Esophagus muscularis mucosa (tissue), 4 donors: ENCODE measurements at regions not wholly inside any gene's neighbourhood (a gene's known extent, or its start where the extent isn't known, plus 50 kb on each side); places are given as distances from the start of the nearest gene placed in this dataset.

ENCODE experiments used
- DNase-seq: peaks from one replicate; pipeline ENCODE4 v3.0.0-alpha.2; 2017; ENCODE audit errors: extremely low spot score
- H3K27ac ChIP-seq, 4 donors: fragments of 200-600 bp; sonication (generic); replicated peaks in 1 of 4; 1 replicate in 3 of 4; 2 replicates in 1 of 4; pipeline ENCODE4 v1.5.1; 2016 to 2019; ENCODE audit warnings: mild to moderate bottlenecking in 1 of 4
- H3K27me3 ChIP-seq, 4 donors: fragments of 200-600 bp; sonication (generic); one replicate each; pipeline versions ENCODE4 v1.5.1 to v1.6.0; 2016 to 2019
- H3K36me3 ChIP-seq, 4 donors: fragments of 200-600 bp; sonication (generic); one replicate each; pipeline ENCODE4 v1.5.1; 2016 to 2019
- H3K4me1 ChIP-seq, 4 donors: fragments of 200-600 bp; sonication (generic); one replicate each; pipeline ENCODE4 v1.5.1; 2016 to 2019
- H3K4me3 ChIP-seq, 4 donors: fragments of 200-600 bp; sonication (generic); 1 replicate in 2 of 4; 2 replicates in 2 of 4; pipeline ENCODE4 v1.5.1; 2016 to 2019; ENCODE audit warnings: mild to moderate bottlenecking in 4 of 4, moderate library complexity in 1 of 4
- H3K9me3 ChIP-seq, 4 donors: fragments of 200-600 bp; sonication (generic); 1 replicate in 3 of 4; 2 replicates in 1 of 4; pipeline ENCODE4 v1.5.1; 2016 to 2019
- CTCF ChIP-seq, 3 experiments: fragments of 200-600 bp in 2 of 3; fragments of 450-650 bp in 1 of 3; sonication (generic) in 2 of 3; IDR thresholded peaks; one replicate each; pipeline ENCODE4 v1.5.1; 2017 to 2019; ENCODE audit warnings: antibody characterized with exemption in 3 of 3, mild to moderate bottlenecking in 2 of 3, moderate library complexity in 1 of 3
- EP300 ChIP-seq: sonication (generic); formaldehyde crosslinking; IDR thresholded peaks from one replicate; pipeline ENCODE4 v1.6.1; 2017; ENCODE audit warnings: antibody characterized with exemption
- POLR2A ChIP-seq: fragments of 450-650 bp; IDR thresholded peaks from one replicate; pipeline ENCODE4 v1.6.1; 2017; ENCODE audit warnings: antibody characterized with exemption, moderate library complexity, mild to moderate bottlenecking, low read depth
- POLR2AphosphoS5 ChIP-seq, 2 donors: sonication (generic); formaldehyde crosslinking; IDR thresholded peaks; one replicate each; pipeline ENCODE4 v1.6.1; 2017; ENCODE audit warnings: antibody characterized with exemption in 2 of 2
- WGBS: methylation state at CpG from one replicate; pipeline ENCODE4 v1.1.5; 2018; 5-methylcytosine and 5-hydroxymethylcytosine counted together
- intact Hi-C: fragments of 100-400 bp; cut with DNase I; formaldehyde crosslinking; loops from one replicate; pipeline ENCODE4 v1.15.1; 2023

- intact Hi-C loops = no loop called here
- Histone ChIP-seq H3K27ac (no peak overlapping the region), H3K27me3 (peaks cover 0 to 17% (median 0%) of the 10 kb centered on the region in 4 donors), H3K9me3 (no peaks in the 10 kb centered on the region), H3K4me1 (no peaks in the 10 kb centered on the region), H3K36me3 (no peaks in the 10 kb centered on the region), H3K4me3 (no peak overlapping the region)
- no peak for TF ChIP-seq POLR2AphosphoS5 (IDR thresholded peaks at IDR 0.05)
- TF ChIP-seq EP300 = no peak
- no peak for TF ChIP-seq POLR2A
- TF ChIP-seq CTCF (IDR thresholded peaks at IDR 0.05) = no peak
- WGBS = 67% methylated on average over 3 of the region's 4 CpGs
- DNase-seq = no peak
Measured at GRCh38 chr20:24768201-24768636, 180.8 kb upstream of the CST7 start.

GRCh38 chr20:24768713-24769601 is 180.1 kb upstream of the CST7 start:
- Histone ChIP-seq H3K4me1 (no peaks in the 10 kb centered on the region), H3K36me3 (no peaks in the 10 kb centered on the region), H3K27ac (no peak overlapping the region), H3K27me3 (peaks cover 0 to 15% (median 0%) of the 10 kb centered on the region in 4 donors), H3K4me3 (no peak overlapping the region), H3K9me3 (no peaks in the 10 kb centered on the region)
- no peak for DNase-seq
- WGBS = 79% methylated on average over 10 of the region's 10 CpGs
- intact Hi-C loops = no loop called here
- TF ChIP-seq POLR2A (no peak), CTCF (IDR thresholded peaks at IDR 0.05) (no peak), EP300 (no peak), POLR2AphosphoS5 (IDR thresholded peaks at IDR 0.05) (no peak)

- 92% methylated on average over 11 of the region's 18 CpGs for WGBS
- Histone ChIP-seq H3K9me3 (no peaks in the 10 kb centered on the region), H3K4me3 (no peak overlapping the region), H3K27ac (no peak overlapping the region), H3K36me3 (no peaks in the 10 kb centered on the region), H3K4me1 (no peaks in the 10 kb centered on the region), H3K27me3 (peaks cover 0 to 9% (median 0%) of the 10 kb centered on the region in 4 donors)
- intact Hi-C loops = no loop called here
- DNase-seq = no peak
- no peak for TF ChIP-seq CTCF (IDR thresholded peaks at IDR 0.05)
- no peak for TF ChIP-seq EP300
- TF ChIP-seq POLR2A = no peak
- TF ChIP-seq POLR2AphosphoS5 (IDR thresholded peaks at IDR 0.05) = no peak
Measured at GRCh38 chr20:24769878-24770627, 179.0 kb upstream of the CST7 start.

- WGBS = 88% methylated on average over 12 of the region's 17 CpGs
Measured at GRCh38 chr20:24770628-24771541, 178.2 kb upstream of the CST7 start.

More at GRCh38 chr20:24770628-24771541, 178.2 kb upstream of the CST7 start:
- Histone ChIP-seq H3K4me1 (no peaks in the 10 kb centered on the region), H3K4me3 (no peak overlapping the region), H3K9me3 (no peaks in the 10 kb centered on the region), H3K27me3 (peaks cover 0 to 9% (median 0%) of the 10 kb centered on the region in 4 donors), H3K36me3 (no peaks in the 10 kb centered on the region), H3K27ac (no peak overlapping the region)
- no peak for TF ChIP-seq POLR2AphosphoS5 (IDR thresholded peaks at IDR 0.05)
- TF ChIP-seq CTCF (IDR thresholded peaks at IDR 0.05) = no peak
- TF ChIP-seq EP300 = no peak
- TF ChIP-seq POLR2A = no peak
- DNase-seq = no peak
- intact Hi-C loops = no loop called here
